ENCODE measurements at regions not wholly inside any gene's neighbourhood (a gene's known extent, or its start where the extent isn't known, plus 50 kb on each side); places are given as distances from the start of the nearest gene placed in this dataset.

DNA sequence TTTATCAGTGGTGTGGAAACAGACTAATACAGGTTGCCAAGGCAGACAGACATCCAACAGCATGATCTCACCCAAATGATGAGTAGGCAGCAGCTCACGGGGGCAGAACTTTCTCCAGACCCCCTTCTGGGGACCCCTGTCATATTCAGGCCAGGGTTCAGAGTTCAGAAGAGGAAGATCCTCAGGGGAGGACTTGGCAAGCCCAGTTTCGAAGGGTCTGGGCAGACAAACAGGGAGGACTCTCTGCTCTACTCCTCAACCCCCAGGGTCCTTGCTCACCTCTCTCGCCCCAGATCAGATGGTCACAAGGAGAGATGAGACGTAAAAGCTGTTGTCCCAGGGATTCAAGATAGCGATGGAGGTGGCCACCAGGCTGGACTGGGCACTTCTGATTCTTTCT is 215.1 kb upstream of the MVB12B start:
- H3K79me2 ChIP-seq (ENCODE audit: control insufficient read depth, insufficient read depth, low read length) = no peaks in the 10 kb centered on the region

More for the DNA sequence above, 215.1 kb upstream of the MVB12B start:
- CTCF ChIA-PET = interaction anchor here (0.6 kb wide), 1 partner anchor 356 kb away, joined by 3 read pairs; no protein-coding TSS in a partner anchor
- no peak overlapping the region for H3K4me3 ChIP-seq
- TF ChIP-seq, protein P1, sequence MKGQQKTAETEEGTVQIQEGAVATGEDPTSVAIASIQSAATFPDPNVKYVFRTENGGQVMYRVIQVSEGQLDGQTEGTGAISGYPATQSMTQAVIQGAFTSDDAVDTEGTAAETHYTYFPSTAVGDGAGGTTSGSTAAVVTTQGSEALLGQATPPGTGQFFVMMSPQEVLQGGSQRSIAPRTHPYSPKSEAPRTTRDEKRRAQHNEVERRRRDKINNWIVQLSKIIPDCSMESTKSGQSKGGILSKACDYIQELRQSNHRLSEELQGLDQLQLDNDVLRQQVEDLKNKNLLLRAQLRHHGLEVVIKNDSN (IDR thresholded peaks at IDR 0.05; ENCODE audit: borderline replicate concordance, extremely low read length, insufficient read depth, low read depth, low read length) = no peak
- TF ChIP-seq POLR2AphosphoS2 (IDR thresholded peaks at IDR 0.05; ENCODE audit: low read depth, low read length) = no peak
- TF ChIP-seq CEBPB (IDR thresholded peaks at IDR 0.05; ENCODE audit: borderline replicate concordance in 1 of 2, low read depth in 2 of 2, low read length in 2 of 2) = no peak
- TF ChIP-seq ASH2L (IDR thresholded peaks at IDR 0.05; ENCODE audit: borderline replicate concordance, low read depth) = no peak
- no peak for TF ChIP-seq IKZF1 (conservative IDR thresholded peaks at IDR 0.05)
- no peak for TF ChIP-seq POLR2AphosphoS5 (IDR thresholded peaks at IDR 0.05; ENCODE audit: low read length)
- TF ChIP-seq ATF7 (IDR thresholded peaks at IDR 0.05; ENCODE audit: low read depth) = no peak
- TF ChIP-seq EP300 (IDR thresholded peaks at IDR 0.05; ENCODE audit: borderline replicate concordance in 1 of 2, control insufficient read depth in 1 of 2, low read depth in 2 of 2, low read length in 2 of 2) = no peak
- no peak for TF ChIP-seq CBX5 (IDR thresholded peaks at IDR 0.05; ENCODE audit: low read depth)
- no peak for TF ChIP-seq GATAD2B (conservative IDR thresholded peaks at IDR 0.05; ENCODE audit: low read depth)
- TF ChIP-seq EED (IDR thresholded peaks at IDR 0.05; ENCODE audit: low read depth) = no peak
- TF ChIP-seq, protein P2, sequence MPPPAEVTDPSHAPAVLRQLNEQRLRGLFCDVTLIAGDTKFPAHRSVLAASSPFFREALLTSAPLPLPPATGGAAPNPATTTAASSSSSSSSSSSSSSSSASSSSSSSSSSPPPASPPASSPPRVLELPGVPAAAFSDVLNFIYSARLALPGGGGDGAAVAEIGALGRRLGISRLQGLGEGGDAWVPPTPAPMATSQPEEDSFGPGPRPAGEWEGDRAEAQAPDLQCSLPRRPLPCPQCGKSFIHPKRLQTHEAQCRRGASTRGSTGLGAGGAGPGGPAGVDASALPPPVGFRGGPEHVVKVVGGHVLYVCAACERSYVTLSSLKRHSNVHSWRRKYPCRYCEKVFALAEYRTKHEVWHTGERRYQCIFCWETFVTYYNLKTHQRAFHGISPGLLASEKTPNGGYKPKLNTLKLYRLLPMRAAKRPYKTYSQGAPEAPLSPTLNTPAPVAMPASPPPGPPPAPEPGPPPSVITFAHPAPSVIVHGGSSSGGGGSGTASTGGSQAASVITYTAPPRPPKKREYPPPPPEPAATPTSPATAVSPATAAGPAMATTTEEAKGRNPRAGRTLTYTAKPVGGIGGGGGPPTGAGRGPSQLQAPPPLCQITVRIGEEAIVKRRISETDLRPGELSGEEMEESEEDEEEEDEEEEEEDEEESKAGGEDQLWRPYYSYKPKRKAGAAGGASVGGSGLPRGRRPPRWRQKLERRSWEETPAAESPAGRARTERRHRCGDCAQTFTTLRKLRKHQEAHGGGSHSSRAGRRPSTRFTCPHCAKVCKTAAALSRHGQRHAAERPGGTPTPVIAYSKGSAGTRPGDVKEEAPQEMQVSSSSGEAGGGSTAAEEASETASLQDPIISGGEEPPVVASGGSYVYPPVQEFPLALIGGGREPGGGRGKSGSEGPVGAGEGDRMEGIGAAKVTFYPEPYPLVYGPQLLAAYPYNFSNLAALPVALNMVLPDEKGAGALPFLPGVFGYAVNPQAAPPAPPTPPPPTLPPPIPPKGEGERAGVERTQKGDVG (CRISPR knock-in tag; IDR thresholded peaks at IDR 0.05) = no peak
- no peak for TF ChIP-seq NRF1 (conservative IDR thresholded peaks at IDR 0.05; ENCODE audit: low read depth, low read length)
- TF ChIP-seq CHD1 (IDR thresholded peaks at IDR 0.05; ENCODE audit: low read depth, low read length) = no peak
- TF ChIP-seq, protein P3, sequence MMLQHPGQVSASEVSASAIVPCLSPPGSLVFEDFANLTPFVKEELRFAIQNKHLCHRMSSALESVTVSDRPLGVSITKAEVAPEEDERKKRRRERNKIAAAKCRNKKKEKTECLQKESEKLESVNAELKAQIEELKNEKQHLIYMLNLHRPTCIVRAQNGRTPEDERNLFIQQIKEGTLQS (IDR thresholded peaks at IDR 0.05; ENCODE audit: borderline replicate concordance, extremely low read depth, low read depth, low read length) = no peak
- TF ChIP-seq, protein P4, sequence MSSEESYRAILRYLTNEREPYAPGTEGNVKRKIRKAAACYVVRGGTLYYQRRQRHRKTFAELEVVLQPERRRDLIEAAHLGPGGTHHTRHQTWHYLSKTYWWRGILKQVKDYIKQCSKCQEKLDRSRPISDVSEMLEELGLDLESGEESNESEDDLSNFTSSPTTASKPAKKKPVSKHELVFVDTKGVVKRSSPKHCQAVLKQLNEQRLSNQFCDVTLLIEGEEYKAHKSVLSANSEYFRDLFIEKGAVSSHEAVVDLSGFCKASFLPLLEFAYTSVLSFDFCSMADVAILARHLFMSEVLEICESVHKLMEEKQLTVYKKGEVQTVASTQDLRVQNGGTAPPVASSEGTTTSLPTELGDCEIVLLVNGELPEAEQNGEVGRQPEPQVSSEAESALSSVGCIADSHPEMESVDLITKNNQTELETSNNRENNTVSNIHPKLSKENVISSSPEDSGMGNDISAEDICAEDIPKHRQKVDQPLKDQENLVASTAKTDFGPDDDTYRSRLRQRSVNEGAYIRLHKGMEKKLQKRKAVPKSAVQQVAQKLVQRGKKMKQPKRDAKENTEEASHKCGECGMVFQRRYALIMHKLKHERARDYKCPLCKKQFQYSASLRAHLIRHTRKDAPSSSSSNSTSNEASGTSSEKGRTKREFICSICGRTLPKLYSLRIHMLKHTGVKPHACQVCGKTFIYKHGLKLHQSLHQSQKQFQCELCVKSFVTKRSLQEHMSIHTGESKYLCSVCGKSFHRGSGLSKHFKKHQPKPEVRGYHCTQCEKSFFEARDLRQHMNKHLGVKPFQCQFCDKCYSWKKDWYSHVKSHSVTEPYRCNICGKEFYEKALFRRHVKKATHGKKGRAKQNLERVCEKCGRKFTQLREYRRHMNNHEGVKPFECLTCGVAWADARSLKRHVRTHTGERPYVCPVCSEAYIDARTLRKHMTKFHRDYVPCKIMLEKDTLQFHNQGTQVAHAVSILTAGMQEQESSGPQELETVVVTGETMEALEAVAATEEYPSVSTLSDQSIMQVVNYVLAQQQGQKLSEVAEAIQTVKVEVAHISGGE (CRISPR knock-in tag; IDR thresholded peaks at IDR 0.05) = no peak
- H4K20me1 ChIP-seq (ENCODE audit: control insufficient read depth, insufficient read depth) = no peaks in the 10 kb centered on the region
- BruUV-seq (replicated peaks) = no TSS peak
- no peaks in the 10 kb centered on the region for H3K9me3 ChIP-seq (replicated peaks; ENCODE audit: control insufficient read depth, insufficient read depth, low read length)
- intact Hi-C loops (cut with micrococcal nuclease; ENCODE audit: unreplicated experiment) = no loop called here
- DNase-seq (ENCODE audit: low read depth, low spot score) (no peak), ATAC-seq (no peak), FAIRE-seq (no peak)
- 0% methylated on average over 5 of the region's 5 CpGs for WGBS (ENCODE audit: insufficient coverage, insufficient replicate concordance, low lambda C conversion rate, missing lambda C conversion rate)
- H3K36me3 ChIP-seq (ENCODE audit: control insufficient read depth in 2 of 2, insufficient read depth in 2 of 2, low read length in 1 of 2) = no peaks in the 10 kb centered on the region
- RAD21 ChIA-PET (ENCODE audit: unreplicated experiment) = no interaction called here
- no peak overlapping the region for H3K4me2 ChIP-seq (ENCODE audit: control insufficient read depth, insufficient read depth)
- H2AFZ ChIP-seq (ENCODE audit: control insufficient read depth, low read depth, low read length) = no peak overlapping the region
- peaks cover 0 to 3% of the 10 kb centered on the region in 2 experiments; a peak in 2 of 4 replicates for H3K27me3 ChIP-seq (replicated peaks in 1 of 2; ENCODE audit: control insufficient read depth in 2 of 2, insufficient read depth in 2 of 2, low read length in 1 of 2)
- no peak overlapping the region for H3K27ac ChIP-seq (ENCODE audit: control insufficient read depth, insufficient read depth)
- in situ Hi-C loops (cut with MboI) = no loop called here
- no peaks in the 10 kb centered on the region for H3K4me1 ChIP-seq (ENCODE audit: control insufficient read depth, insufficient read depth, low read length)
- POLR2A ChIA-PET = no interaction called here
- no peak overlapping the region for H3K9ac ChIP-seq (ENCODE audit: control insufficient read depth, insufficient read depth, low read length)
- SMC1A ChIA-PET (ENCODE audit: uncharacterized antibody, unreplicated experiment) = no interaction called here

All from GM12878 (cell line).